ENCODE measurements at regions not wholly inside any gene's neighbourhood (a gene's known extent, or its start where the extent isn't known, plus 50 kb on each side); places are given as distances from the start of the nearest gene placed in this dataset.

- TF ChIP-seq CTCF (IDR thresholded peaks at IDR 0.05) (no peak), POLR2A (IDR thresholded peaks at IDR 0.05) (no peak)
These were observed 170.4 kb downstream of the RHOU start for GRCh38 chr1:228905701-228906101.

Measured in upper lobe of left lung (tissue), 4 donors.